ENCODE measurements at regions not wholly inside any gene's neighbourhood (a gene's known extent, or its start where the extent isn't known, plus 50 kb on each side); places are given as distances from the start of the nearest gene placed in this dataset.

- TF ChIP-seq ZNF513 (CRISPR knock-in tag; conservative IDR thresholded peaks at IDR 0.05) (no peak), ZSCAN25 (CRISPR knock-in tag; IDR thresholded peaks at IDR 0.05) (no peak), FOXA1 (IDR thresholded peaks at IDR 0.05) (no peak), FOXA1 (CRISPR knock-in tag; IDR thresholded peaks at IDR 0.05) (no peak), GABPB1 (CRISPR knock-in tag; IDR thresholded peaks at IDR 0.05) (no peak), ZNF615 (CRISPR knock-in tag; IDR thresholded peaks at IDR 0.05; ENCODE audit: borderline replicate concordance) (no peak), ZNF747 (CRISPR knock-in tag; IDR thresholded peaks at IDR 0.05; ENCODE audit: borderline replicate concordance) (no peak), CHCHD3 (CRISPR knock-in tag; IDR thresholded peaks at IDR 0.05) (no peak), ZNF781 (CRISPR knock-in tag; IDR thresholded peaks at IDR 0.05; ENCODE audit: borderline replicate concordance, not compliant biosample characterization) (no peak), MTA1 (CRISPR knock-in tag; IDR thresholded peaks at IDR 0.05; ENCODE audit: borderline replicate concordance) (no peak), KLF9 (CRISPR knock-in tag; IDR thresholded peaks at IDR 0.05; ENCODE audit: low read depth) (no peak), FOXP1 (IDR thresholded peaks at IDR 0.05) (no peak), FOXP1 (CRISPR knock-in tag; IDR thresholded peaks at IDR 0.05) (no peak), XBP1 (CRISPR knock-in tag; IDR thresholded peaks at IDR 0.05) (no peak), ZNF251 (CRISPR knock-in tag; IDR thresholded peaks at IDR 0.05) (no peak), SAFB2 (CRISPR knock-in tag; IDR thresholded peaks at IDR 0.05; ENCODE audit: borderline replicate concordance, low read depth) (no peak), ZNF841 (CRISPR knock-in tag; IDR thresholded peaks at IDR 0.05; ENCODE audit: borderline replicate concordance) (no peak), ZNF383 (CRISPR knock-in tag; IDR thresholded peaks at IDR 0.05; ENCODE audit: borderline replicate concordance) (no peak), TBX2 (CRISPR knock-in tag; IDR thresholded peaks at IDR 0.05; ENCODE audit: borderline replicate concordance) (peak; percentile 60; the same call in 1 of the 2 replicates), KMT2B (CRISPR knock-in tag; IDR thresholded peaks at IDR 0.05) (no peak), NRL (CRISPR knock-in tag; IDR thresholded peaks at IDR 0.05; ENCODE audit: borderline replicate concordance) (no peak), CREB1 (IDR thresholded peaks at IDR 0.05) (no peak), CREB1 (CRISPR knock-in tag; IDR thresholded peaks at IDR 0.05) (no peak), ZC3H4 (CRISPR knock-in tag; IDR thresholded peaks at IDR 0.05; ENCODE audit: borderline replicate concordance) (no peak), ZFP82 (CRISPR knock-in tag; IDR thresholded peaks at IDR 0.05; ENCODE audit: borderline replicate concordance) (no peak)
- TF ChIP-seq, protein P1, sequence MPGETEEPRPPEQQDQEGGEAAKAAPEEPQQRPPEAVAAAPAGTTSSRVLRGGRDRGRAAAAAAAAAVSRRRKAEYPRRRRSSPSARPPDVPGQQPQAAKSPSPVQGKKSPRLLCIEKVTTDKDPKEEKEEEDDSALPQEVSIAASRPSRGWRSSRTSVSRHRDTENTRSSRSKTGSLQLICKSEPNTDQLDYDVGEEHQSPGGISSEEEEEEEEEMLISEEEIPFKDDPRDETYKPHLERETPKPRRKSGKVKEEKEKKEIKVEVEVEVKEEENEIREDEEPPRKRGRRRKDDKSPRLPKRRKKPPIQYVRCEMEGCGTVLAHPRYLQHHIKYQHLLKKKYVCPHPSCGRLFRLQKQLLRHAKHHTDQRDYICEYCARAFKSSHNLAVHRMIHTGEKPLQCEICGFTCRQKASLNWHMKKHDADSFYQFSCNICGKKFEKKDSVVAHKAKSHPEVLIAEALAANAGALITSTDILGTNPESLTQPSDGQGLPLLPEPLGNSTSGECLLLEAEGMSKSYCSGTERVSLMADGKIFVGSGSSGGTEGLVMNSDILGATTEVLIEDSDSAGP (CRISPR knock-in tag; IDR thresholded peaks at IDR 0.05; ENCODE audit: borderline replicate concordance): 0 out of 2 replicates have a peak, but pooled peaks have one; percentile 25
- TF ChIP-seq, protein P2, sequence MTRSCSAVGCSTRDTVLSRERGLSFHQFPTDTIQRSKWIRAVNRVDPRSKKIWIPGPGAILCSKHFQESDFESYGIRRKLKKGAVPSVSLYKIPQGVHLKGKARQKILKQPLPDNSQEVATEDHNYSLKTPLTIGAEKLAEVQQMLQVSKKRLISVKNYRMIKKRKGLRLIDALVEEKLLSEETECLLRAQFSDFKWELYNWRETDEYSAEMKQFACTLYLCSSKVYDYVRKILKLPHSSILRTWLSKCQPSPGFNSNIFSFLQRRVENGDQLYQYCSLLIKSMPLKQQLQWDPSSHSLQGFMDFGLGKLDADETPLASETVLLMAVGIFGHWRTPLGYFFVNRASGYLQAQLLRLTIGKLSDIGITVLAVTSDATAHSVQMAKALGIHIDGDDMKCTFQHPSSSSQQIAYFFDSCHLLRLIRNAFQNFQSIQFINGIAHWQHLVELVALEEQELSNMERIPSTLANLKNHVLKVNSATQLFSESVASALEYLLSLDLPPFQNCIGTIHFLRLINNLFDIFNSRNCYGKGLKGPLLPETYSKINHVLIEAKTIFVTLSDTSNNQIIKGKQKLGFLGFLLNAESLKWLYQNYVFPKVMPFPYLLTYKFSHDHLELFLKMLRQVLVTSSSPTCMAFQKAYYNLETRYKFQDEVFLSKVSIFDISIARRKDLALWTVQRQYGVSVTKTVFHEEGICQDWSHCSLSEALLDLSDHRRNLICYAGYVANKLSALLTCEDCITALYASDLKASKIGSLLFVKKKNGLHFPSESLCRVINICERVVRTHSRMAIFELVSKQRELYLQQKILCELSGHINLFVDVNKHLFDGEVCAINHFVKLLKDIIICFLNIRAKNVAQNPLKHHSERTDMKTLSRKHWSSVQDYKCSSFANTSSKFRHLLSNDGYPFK (CRISPR knock-in tag; IDR thresholded peaks at IDR 0.05; ENCODE audit: borderline replicate concordance): no peak
Measured at GRCh38 chr18:22084547-22084946, 84.8 kb upstream of the GATA6 start (continued).
